ENCODE measurements at regions not wholly inside any gene's neighbourhood (a gene's known extent, or its start where the extent isn't known, plus 50 kb on each side); places are given as distances from the start of the nearest gene placed in this dataset.

- Histone ChIP-seq H3K36me3 (ENCODE audit: control insufficient read depth in 1 of 2, insufficient read depth in 2 of 2, low read length in 2 of 2) (no peaks in the 10 kb centered on the region), H3K27me3 (ENCODE audit: control insufficient read depth in 1 of 2, insufficient read depth in 2 of 2, low read length in 2 of 2) (no peaks in the 10 kb centered on the region), H3K27ac (ENCODE audit: low read depth, low read length) (no peak overlapping the region), H3K4me3 (ENCODE audit: low read depth in 1 of 2, low read length in 2 of 2) (no peak overlapping the region), H3K4me1 (ENCODE audit: control insufficient read depth in 1 of 2, insufficient read depth in 2 of 2, low read length in 2 of 2) (no peaks in the 10 kb centered on the region), H3K9me3 (ENCODE audit: control insufficient read depth in 1 of 2, low read length in 2 of 2) (peaks cover 3 to 8% of the 10 kb centered on the region in 2 donors), H3K9ac (ENCODE audit: low read depth in 1 of 2, low read length in 2 of 2) (no peak overlapping the region)
Measured at GRCh38 chr9:81097131-81097847, 592.1 kb downstream of the TLE1 start.

GRCh38 chr9:81096625-81097024, 592.7 kb downstream of the TLE1 start:
- Histone ChIP-seq H3K27me3 (ENCODE audit: control insufficient read depth in 1 of 2, insufficient read depth in 2 of 2, low read length in 2 of 2) (no peaks in the 10 kb centered on the region), H3K9me3 (ENCODE audit: control insufficient read depth in 1 of 2, low read length in 2 of 2) (peaks cover 3 to 8% of the 10 kb centered on the region in 2 donors), H3K4me1 (ENCODE audit: control insufficient read depth in 1 of 2, insufficient read depth in 2 of 2, low read length in 2 of 2) (no peaks in the 10 kb centered on the region), H3K36me3 (ENCODE audit: control insufficient read depth in 1 of 2, insufficient read depth in 2 of 2, low read length in 2 of 2) (no peaks in the 10 kb centered on the region), H3K27ac (ENCODE audit: low read depth, low read length) (no peak overlapping the region), H3K4me3 (ENCODE audit: low read depth in 1 of 2, low read length in 2 of 2) (no peak overlapping the region), H3K9ac (ENCODE audit: low read depth in 1 of 2, low read length in 2 of 2) (no peak overlapping the region)

GRCh38 chr9:81092057-81092456, 597.3 kb downstream of the TLE1 start:
- Histone ChIP-seq H3K4me3 (ENCODE audit: low read depth in 1 of 2, low read length in 2 of 2) (no peak overlapping the region), H3K9ac (ENCODE audit: low read depth in 1 of 2, low read length in 2 of 2) (no peak overlapping the region), H3K27me3 (ENCODE audit: control insufficient read depth in 1 of 2, insufficient read depth in 2 of 2, low read length in 2 of 2) (no peaks in the 10 kb centered on the region), H3K36me3 (ENCODE audit: control insufficient read depth in 1 of 2, insufficient read depth in 2 of 2, low read length in 2 of 2) (no peaks in the 10 kb centered on the region), H3K4me1 (ENCODE audit: control insufficient read depth in 1 of 2, insufficient read depth in 2 of 2, low read length in 2 of 2) (no peaks in the 10 kb centered on the region), H3K9me3 (ENCODE audit: control insufficient read depth in 1 of 2, low read length in 2 of 2) (peaks cover 0 to 4% of the 10 kb centered on the region in 2 donors), H3K27ac (ENCODE audit: low read depth, low read length) (no peak overlapping the region)

GRCh38 chr9:81088341-81088740, 601.0 kb downstream of the TLE1 start:
- Histone ChIP-seq H3K4me3 (ENCODE audit: low read depth in 1 of 2, low read length in 2 of 2) (no peak overlapping the region), H3K9ac (ENCODE audit: low read depth in 1 of 2, low read length in 2 of 2) (no peak overlapping the region), H3K27me3 (ENCODE audit: control insufficient read depth in 1 of 2, insufficient read depth in 2 of 2, low read length in 2 of 2) (no peaks in the 10 kb centered on the region)

GRCh38 chr9:81086416-81086815, 602.9 kb downstream of the TLE1 start:
- Histone ChIP-seq H3K27me3 (ENCODE audit: control insufficient read depth in 1 of 2, insufficient read depth in 2 of 2, low read length in 2 of 2) (no peaks in the 10 kb centered on the region), H3K27ac (ENCODE audit: low read depth, low read length) (no peak overlapping the region), H3K9ac (ENCODE audit: low read depth in 1 of 2, low read length in 2 of 2) (no peak overlapping the region), H3K4me3 (ENCODE audit: low read depth in 1 of 2, low read length in 2 of 2) (no peak overlapping the region), H3K9me3 (ENCODE audit: control insufficient read depth in 1 of 2, low read length in 2 of 2) (no peaks in the 10 kb centered on the region), H3K4me1 (ENCODE audit: control insufficient read depth in 1 of 2, insufficient read depth in 2 of 2, low read length in 2 of 2) (no peaks in the 10 kb centered on the region), H3K36me3 (ENCODE audit: control insufficient read depth in 1 of 2, insufficient read depth in 2 of 2, low read length in 2 of 2) (no peaks in the 10 kb centered on the region)

More at GRCh38 chr9:81088341-81088740, 601.0 kb downstream of the TLE1 start:
- H3K9me3 ChIP-seq (ENCODE audit: control insufficient read depth in 1 of 2, low read length in 2 of 2) = peaks cover 0 to 2% of the 10 kb centered on the region in 2 donors
- H3K27ac ChIP-seq (ENCODE audit: low read depth, low read length) = no peak overlapping the region
- H3K36me3 ChIP-seq (ENCODE audit: control insufficient read depth in 1 of 2, insufficient read depth in 2 of 2, low read length in 2 of 2) = no peaks in the 10 kb centered on the region
- H3K4me1 ChIP-seq (ENCODE audit: control insufficient read depth in 1 of 2, insufficient read depth in 2 of 2, low read length in 2 of 2) = no peaks in the 10 kb centered on the region

- Histone ChIP-seq H3K4me3 (ENCODE audit: low read depth in 1 of 2, low read length in 2 of 2) (no peak overlapping the region), H3K27me3 (ENCODE audit: control insufficient read depth in 1 of 2, insufficient read depth in 2 of 2, low read length in 2 of 2) (no peaks in the 10 kb centered on the region), H3K36me3 (ENCODE audit: control insufficient read depth in 1 of 2, insufficient read depth in 2 of 2, low read length in 2 of 2) (no peaks in the 10 kb centered on the region), H3K27ac (ENCODE audit: low read depth, low read length) (no peak overlapping the region), H3K9ac (ENCODE audit: low read depth in 1 of 2, low read length in 2 of 2) (no peak overlapping the region), H3K9me3 (ENCODE audit: control insufficient read depth in 1 of 2, low read length in 2 of 2) (peaks cover 0 to 1% of the 10 kb centered on the region in 2 donors), H3K4me1 (ENCODE audit: control insufficient read depth in 1 of 2, insufficient read depth in 2 of 2, low read length in 2 of 2) (no peaks in the 10 kb centered on the region)
Measured at GRCh38 chr9:81083854-81084512, 605.4 kb downstream of the TLE1 start.

- H3K4me3 ChIP-seq (ENCODE audit: low read depth in 1 of 2, low read length in 2 of 2) = no peak overlapping the region
- H3K36me3 ChIP-seq (ENCODE audit: control insufficient read depth in 1 of 2, insufficient read depth in 2 of 2, low read length in 2 of 2) = no peaks in the 10 kb centered on the region
- H3K9me3 ChIP-seq (ENCODE audit: control insufficient read depth in 1 of 2, low read length in 2 of 2) = peaks cover 0 to 4% of the 10 kb centered on the region in 2 donors
- H3K4me1 ChIP-seq (ENCODE audit: control insufficient read depth in 1 of 2, insufficient read depth in 2 of 2, low read length in 2 of 2) = no peaks in the 10 kb centered on the region
- H3K9ac ChIP-seq (ENCODE audit: low read depth in 1 of 2, low read length in 2 of 2) = no peak overlapping the region
- H3K27ac ChIP-seq (ENCODE audit: low read depth, low read length) = no peak overlapping the region
- H3K27me3 ChIP-seq (ENCODE audit: control insufficient read depth in 1 of 2, insufficient read depth in 2 of 2, low read length in 2 of 2) = no peaks in the 10 kb centered on the region
Measured at GRCh38 chr9:81083067-81083466, 606.3 kb downstream of the TLE1 start.

- Histone ChIP-seq H3K4me3 (ENCODE audit: low read depth in 1 of 2, low read length in 2 of 2) (no peak overlapping the region), H3K27me3 (ENCODE audit: control insufficient read depth in 1 of 2, insufficient read depth in 2 of 2, low read length in 2 of 2) (no peaks in the 10 kb centered on the region), H3K36me3 (ENCODE audit: control insufficient read depth in 1 of 2, insufficient read depth in 2 of 2, low read length in 2 of 2) (no peaks in the 10 kb centered on the region), H3K4me1 (ENCODE audit: control insufficient read depth in 1 of 2, insufficient read depth in 2 of 2, low read length in 2 of 2) (no peaks in the 10 kb centered on the region), H3K27ac (ENCODE audit: low read depth, low read length) (no peak overlapping the region), H3K9ac (ENCODE audit: low read depth in 1 of 2, low read length in 2 of 2) (no peak overlapping the region), H3K9me3 (ENCODE audit: control insufficient read depth in 1 of 2, low read length in 2 of 2) (peaks cover 0 to 4% of the 10 kb centered on the region in 2 donors)
Measured at GRCh38 chr9:81082221-81082620, 607.1 kb downstream of the TLE1 start.

GRCh38 chr9:81080900-81081299, 608.4 kb downstream of the TLE1 start:
- Histone ChIP-seq H3K9ac (ENCODE audit: low read depth in 1 of 2, low read length in 2 of 2) (no peak overlapping the region), H3K4me1 (ENCODE audit: control insufficient read depth in 1 of 2, insufficient read depth in 2 of 2, low read length in 2 of 2) (no peaks in the 10 kb centered on the region), H3K27me3 (ENCODE audit: control insufficient read depth in 1 of 2, insufficient read depth in 2 of 2, low read length in 2 of 2) (no peaks in the 10 kb centered on the region), H3K9me3 (ENCODE audit: control insufficient read depth in 1 of 2, low read length in 2 of 2) (peaks cover 0 to 4% of the 10 kb centered on the region in 2 donors), H3K4me3 (ENCODE audit: low read depth in 1 of 2, low read length in 2 of 2) (no peak overlapping the region), H3K27ac (ENCODE audit: low read depth, low read length) (no peak overlapping the region), H3K36me3 (ENCODE audit: control insufficient read depth in 1 of 2, insufficient read depth in 2 of 2, low read length in 2 of 2) (no peaks in the 10 kb centered on the region)

GRCh38 chr9:81080185-81080584, 609.2 kb downstream of the TLE1 start:
- Histone ChIP-seq H3K9ac (ENCODE audit: low read depth in 1 of 2, low read length in 2 of 2) (no peak overlapping the region), H3K27me3 (ENCODE audit: control insufficient read depth in 1 of 2, insufficient read depth in 2 of 2, low read length in 2 of 2) (no peaks in the 10 kb centered on the region), H3K36me3 (ENCODE audit: control insufficient read depth in 1 of 2, insufficient read depth in 2 of 2, low read length in 2 of 2) (no peaks in the 10 kb centered on the region)

More at GRCh38 chr9:81080185-81080584, 609.2 kb downstream of the TLE1 start:
- Histone ChIP-seq H3K9me3 (ENCODE audit: control insufficient read depth in 1 of 2, low read length in 2 of 2) (peaks cover 0 to 5% of the 10 kb centered on the region in 2 donors), H3K4me1 (ENCODE audit: control insufficient read depth in 1 of 2, insufficient read depth in 2 of 2, low read length in 2 of 2) (no peaks in the 10 kb centered on the region), H3K27ac (ENCODE audit: low read depth, low read length) (no peak overlapping the region), H3K4me3 (ENCODE audit: low read depth in 1 of 2, low read length in 2 of 2) (no peak overlapping the region)
